ENCODE measurements at regions not wholly inside any gene's neighbourhood (a gene's known extent, or its start where the extent isn't known, plus 50 kb on each side); places are given as distances from the start of the nearest gene placed in this dataset.
"Not testable (repeated sequence)": the region's sequence is repeated elsewhere in the genome, so short reads cannot be mapped to it uniquely, and the experiment has no call there.

GRCh38 chr5:143619040-143619439 is 192.9 kb upstream of the HMHB1 start:
- DNase-seq = no peak

GRCh38 chr5:143618141-143618540 is 193.8 kb upstream of the HMHB1 start:
- no peak for DNase-seq

DNA sequence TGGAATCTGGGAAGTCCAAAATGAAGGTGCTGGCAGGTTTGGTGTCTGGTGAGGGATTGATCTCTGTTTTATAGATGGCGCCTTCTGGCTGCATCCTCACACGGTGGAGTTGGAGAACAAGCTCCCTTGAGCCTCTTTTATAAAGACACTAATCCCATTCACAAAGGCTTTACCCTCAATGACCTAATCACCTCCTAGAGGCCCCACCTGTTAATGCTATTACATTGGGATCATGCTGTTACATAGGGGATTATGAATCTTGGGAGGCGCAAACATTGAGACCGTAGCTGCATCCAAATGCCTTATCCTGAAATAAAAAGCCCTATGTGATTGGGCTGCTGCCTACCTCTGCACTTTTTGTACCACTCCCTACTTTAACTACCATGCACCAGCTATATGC is 197.1 kb upstream of the HMHB1 start:
- no peak for DNase-seq

DNA sequence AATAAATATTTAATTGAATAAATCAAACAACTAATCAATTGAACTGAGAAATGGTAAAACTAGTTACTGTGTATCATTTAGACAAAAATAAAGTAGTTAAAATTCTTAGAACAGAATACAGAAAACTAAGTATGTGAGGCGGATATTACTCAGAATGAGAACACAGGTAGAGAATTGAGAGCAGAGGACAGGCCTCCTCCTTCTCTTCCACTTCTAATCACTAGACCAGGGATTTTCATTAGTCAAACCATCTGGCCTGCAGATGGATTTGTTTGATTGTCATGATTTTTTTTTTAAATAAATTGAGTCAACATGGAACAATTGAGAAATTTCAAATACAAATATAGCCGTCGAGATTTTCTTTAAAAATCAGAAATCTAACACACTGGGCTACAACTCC is 198.6 kb upstream of the HMHB1 start:
- DNase-seq = no peak

DNA sequence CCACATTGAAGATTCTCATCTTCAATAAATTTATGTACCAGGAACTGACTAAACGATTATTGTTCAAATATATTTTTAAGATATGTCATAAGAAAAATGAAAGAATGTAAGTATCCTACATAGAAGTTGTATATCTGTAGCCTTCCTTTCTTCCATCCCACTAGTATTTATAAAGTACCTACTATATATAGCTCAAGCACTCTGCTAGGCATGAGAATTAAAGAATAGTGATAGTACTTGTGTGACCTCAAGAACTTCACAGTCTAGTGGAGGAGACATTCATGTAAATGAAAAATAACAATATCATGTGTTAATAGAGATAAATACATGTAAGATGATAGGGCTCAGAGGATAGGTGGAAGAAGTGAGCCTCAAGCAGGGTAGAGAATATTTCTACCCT is 201.0 kb upstream of the HMHB1 start:
- DNase-seq = no peak

DNA sequence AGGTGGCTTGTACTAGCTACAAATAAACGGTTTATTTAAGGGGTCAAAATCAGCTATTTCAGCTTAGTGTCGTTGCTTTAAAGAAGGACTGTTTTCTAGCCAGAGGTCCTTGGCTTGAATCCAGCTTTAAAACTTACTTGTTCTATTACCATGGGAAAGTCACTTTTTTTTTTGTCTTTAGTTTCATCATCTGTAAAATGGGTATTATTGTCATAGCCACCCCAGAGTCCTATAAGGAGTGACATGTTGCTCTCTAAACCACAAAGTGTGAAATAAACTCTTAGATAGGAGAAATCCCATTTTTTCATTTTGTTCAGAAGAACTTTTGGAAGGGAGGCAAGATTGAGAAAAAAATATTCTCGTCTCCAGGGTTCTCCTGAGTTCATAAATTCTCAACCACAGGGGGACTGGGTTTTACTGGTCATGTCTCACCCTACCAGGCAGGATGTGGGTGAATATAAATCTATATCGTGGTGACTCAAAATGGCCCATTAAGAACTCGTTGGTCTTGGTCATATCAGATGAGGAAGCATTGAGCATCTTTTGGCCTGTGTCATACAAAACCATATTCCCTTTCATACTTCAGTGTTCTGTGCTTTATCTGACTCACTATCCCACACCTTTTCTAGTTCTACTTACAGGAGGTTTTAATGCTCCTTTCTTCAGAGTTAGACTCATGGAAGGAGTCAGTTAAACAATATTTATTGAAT is 202.7 kb upstream of the NR3C1 start:
- DNase-seq = no peak

GRCh38 chr5:143605403-143606005 is 202.0 kb upstream of the NR3C1 start:
- peak; percentile 18 for DNase-seq

- DNase-seq = no peak
Observed at GRCh38 chr5:143601917-143602333, 198.4 kb upstream of the NR3C1 start.

GRCh38 chr5:143601357-143601756 is 197.9 kb upstream of the NR3C1 start:
- no peak for DNase-seq

DNA sequence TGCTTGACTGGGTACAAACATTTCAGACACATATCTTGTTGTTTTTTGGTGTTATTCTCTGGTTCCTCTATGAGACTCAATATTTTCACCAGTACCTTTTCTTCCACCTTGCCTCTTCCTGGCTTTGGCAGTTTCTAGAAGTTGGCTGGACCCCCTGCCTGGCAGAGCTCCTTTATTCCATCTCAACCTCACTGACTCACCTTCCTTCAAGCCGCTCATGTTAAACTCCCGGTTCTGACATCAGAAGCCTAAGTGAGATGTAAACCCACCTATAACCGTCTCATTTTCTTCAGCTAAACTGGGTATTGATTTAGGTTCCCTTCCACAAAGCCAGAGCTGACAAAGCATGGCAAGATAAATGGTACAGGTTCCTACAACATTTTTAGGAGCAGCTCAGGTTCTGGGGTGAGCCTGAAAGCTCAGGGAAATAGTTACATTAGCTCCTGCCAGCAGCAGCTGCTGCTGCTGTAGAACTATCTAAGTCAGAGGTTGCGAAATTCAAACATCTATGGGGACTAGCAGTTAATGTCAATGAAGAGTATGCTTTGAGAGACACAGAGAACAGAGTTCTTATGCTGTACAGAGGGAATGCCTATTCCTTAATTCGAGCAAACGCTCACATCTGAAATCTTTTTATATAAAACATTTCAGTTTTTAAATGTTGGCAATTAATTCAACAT is 197.1 kb upstream of the NR3C1 start:
- DNase-seq = no peak

DNA sequence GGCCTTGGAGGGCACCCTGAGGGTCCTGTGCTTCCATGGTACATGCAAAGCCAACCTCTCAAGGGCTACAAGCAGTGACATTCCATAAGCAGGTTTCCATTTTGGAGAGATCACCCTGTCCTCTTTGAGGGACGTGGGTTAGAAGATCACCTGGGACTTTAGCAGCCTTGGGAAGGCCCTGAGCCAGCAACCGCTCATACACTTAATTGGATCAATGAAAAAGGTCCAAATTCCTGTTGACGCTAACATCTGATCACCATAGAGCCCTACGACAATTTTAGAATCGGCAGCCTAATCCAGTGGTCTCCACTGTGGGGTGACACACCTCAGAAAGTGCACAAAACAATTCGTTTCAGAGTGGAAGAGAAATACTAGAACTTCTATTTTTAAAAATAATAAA is 196.0 kb upstream of the NR3C1 start:
- DNase-seq = no peak

- no peak for DNase-seq
Observed at GRCh38 chr5:143596824-143597223, 193.3 kb upstream of the NR3C1 start.

DNA sequence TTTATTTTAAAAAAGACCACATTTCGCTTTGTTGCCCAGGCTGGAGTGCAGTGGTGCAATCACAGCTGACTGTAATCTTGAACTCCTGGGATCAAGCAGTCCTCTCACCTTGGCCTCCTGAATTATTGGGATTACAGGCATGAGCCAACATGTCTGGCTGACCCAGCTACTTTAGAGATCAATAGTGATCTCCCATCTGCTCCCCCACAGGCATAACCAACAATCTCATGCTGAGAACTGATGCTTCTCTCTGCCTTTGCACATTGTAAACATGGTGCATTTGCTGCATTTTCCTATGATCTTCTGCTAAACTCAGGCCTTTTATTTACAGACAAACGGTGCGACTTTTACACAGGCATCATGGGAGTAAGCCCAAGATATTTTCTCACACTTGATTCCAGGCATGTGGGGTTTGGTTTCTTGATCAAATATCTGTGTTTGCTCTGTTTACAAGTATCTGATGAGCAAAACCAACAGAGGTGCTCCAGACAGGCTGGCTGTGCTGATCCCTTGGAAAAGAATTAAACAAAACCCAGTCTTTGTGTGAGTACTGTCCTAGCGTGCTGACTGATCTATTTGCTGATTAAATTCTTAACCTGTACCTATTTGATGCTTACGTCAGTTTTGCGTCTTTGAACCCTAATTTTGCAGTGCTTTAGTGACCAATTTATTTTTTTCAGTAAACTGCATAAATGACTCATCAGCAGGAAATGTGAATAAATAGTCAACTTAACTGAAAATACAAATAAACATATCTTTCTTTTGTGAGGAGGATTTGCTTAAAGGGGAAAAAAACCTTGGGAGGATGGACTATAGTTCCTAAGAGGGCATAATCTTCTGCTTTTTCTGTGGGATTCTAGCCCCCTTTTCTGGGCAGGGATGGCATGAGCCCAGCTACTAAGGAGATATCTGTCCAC is 191.7 kb upstream of the NR3C1 start:
- no peak for DNase-seq

- DNase-seq = no peak
Observed at GRCh38 chr5:143593723-143594122, 190.2 kb upstream of the NR3C1 start.

DNA sequence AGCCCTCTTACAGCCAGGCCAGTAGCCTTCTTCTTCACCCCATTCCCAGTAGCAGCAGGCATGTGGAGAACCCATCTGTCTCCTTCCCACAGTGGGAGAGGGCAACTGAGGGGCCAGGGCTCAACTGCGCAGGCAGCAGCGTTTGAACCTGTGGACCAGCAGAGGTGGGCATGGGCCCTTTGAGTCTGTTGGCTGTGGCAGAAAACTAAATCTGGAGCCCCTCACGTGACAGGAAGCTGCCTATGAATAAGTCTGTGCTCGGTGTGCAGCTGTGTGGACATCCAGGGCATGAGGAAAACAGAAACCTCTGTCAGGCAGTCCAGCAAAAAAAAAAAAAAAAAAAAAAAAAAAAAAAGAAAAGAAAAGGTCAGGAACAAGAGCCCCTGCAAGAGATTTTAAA is 189.2 kb upstream of the NR3C1 start:
- no peak for DNase-seq

GRCh38 chr5:143588933-143589662 is 185.6 kb upstream of the NR3C1 start:
- DNase-seq = no peak

- not testable (repeated sequence) for DNase-seq
Observed at GRCh38 chr5:143588121-143588520, 184.6 kb upstream of the NR3C1 start.

DNA sequence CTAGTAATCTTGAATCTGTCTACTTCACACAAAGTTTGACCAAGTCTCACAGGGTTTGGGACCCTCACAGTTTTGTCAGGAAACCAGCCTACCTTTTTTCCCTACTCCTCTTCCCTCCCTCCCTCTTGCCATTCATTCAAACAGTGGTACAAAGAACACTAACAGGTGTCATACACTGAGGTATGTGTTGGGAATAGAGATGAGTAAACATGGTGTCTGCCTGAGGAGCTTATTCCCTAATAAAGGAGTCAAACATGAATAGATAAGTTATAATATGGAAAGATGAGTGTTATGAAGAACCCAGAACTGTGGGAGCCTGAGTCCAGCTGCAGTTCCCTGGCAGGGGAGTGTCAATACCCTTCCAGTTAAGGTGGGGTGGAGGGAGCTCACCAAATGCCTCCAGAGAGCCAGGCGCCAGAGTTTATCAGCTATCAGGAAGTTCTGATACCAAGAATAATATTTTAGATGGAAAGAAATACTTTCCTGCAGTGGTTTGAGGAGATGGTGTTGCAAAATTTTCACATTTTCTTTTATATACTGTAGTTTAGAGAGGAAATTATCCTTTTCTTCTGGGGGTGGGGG is 183.4 kb upstream of the NR3C1 start:
- DNase-seq = no peak

DNA sequence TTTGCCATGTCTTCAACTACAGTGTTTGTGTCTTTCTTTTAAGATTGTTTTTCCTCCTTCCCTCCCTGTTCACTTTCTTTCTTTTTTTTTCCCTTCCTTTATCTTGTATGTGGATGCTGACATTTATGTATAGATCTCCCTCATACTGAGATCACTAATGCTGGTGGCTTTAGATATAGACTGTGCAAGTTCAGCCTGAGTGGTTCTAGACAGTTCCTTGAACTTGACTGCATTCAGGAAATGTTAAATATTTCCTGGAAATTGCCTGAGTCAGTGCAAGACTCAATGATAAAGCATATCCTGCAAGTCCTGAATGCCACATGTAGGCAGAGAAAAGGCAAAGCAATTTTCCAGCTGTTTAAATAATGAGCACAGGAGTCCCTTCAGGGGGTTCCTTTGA is 182.5 kb upstream of the NR3C1 start:
- no peak for DNase-seq

DNA sequence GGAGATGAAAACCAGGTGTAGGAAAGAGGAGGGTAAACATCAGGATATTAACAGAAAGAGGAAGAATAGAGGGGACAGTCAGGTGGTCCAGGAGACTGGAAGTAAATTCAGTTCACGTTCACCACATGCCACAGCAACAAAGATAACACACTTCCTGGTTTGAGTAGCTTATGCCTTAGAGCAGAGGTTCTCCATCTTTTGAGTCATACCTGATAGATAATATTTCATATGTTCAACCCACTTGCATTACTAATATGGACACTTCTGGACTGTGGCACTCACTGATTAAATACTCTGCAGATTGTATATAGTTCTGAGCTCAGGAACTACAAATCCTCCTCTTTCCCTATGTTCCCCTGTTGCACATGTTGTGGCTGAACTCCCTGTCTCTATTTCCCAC is 179.9 kb upstream of the NR3C1 start:
- DNase-seq = no peak

DNA sequence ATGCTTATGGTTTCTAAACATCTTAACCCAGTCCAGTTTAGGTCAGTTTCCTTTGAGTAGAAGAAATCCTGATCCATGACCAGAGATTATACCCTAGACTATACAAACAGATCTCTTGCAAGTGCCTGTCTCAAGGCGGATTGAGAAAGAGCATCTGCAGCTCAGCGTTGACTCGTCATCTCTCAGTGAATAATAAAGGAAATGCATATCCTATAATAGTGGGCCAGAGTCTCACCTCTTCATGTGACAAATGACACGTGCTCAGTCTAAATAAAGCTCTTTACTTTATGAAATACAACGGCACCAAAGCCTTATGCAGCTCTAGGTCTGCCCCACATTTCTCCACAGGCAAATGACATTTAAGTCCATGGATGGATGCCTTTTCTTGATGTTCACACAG is 179.4 kb upstream of the NR3C1 start:
- no peak for DNase-seq

- no peak for DNase-seq
Observed at GRCh38 chr5:143582176-143582575, 178.7 kb upstream of the NR3C1 start.

Data from midbrain (tissue), 1 donor.